Hindlimb muscle (tissue), 1 donor: ENCODE measurements at regions not wholly inside any gene's neighbourhood (a gene's known extent, or its start where the extent isn't known, plus 50 kb on each side); places are given as distances from the start of the nearest gene placed in this dataset.
"Not testable (repeated sequence)": the region's sequence is repeated elsewhere in the genome, so short reads cannot be mapped to it uniquely, and the experiment has no call there.

Source experiments
- DNase-seq: peaks from one replicate; pipeline ENCODE4 v3.0.0-alpha.2; 2013

- no peak for DNase-seq
These were observed 82.3 kb upstream of the MFGE8 start for GRCh38 chr15:88995449-88995848.

GRCh38 chr15:88997531-88997930 lies 84.4 kb upstream of the MFGE8 start:
- no peak for DNase-seq

- DNase-seq, result no peak
These were observed 86.0 kb upstream of the MFGE8 start for GRCh38 chr15:88998980-88999713.

- DNase-seq, result not testable (repeated sequence)
These were observed 86.5 kb upstream of the ABHD2 start for GRCh38 chr15:89001708-89002275.

- no peak for DNase-seq
These were observed 85.9 kb upstream of the ABHD2 start for GRCh38 chr15:89002281-89002761.

GRCh38 chr15:89002830-89003229 lies 85.4 kb upstream of the ABHD2 start:
- no peak for DNase-seq

- DNase-seq, result no peak
These were observed 84.2 kb upstream of the ABHD2 start for GRCh38 chr15:89003865-89004725.

GRCh38 chr15:89004726-89005030 lies 83.6 kb upstream of the ABHD2 start:
- DNase-seq, result no peak

GRCh38 chr15:89007527-89007926 lies 80.7 kb upstream of the ABHD2 start:
- not testable (repeated sequence) for DNase-seq

- DNase-seq, result no peak
These were observed 80.3 kb upstream of the ABHD2 start for GRCh38 chr15:89007989-89008388.

- no peak for DNase-seq
These were observed 79.2 kb upstream of the ABHD2 start for GRCh38 chr15:89009080-89009479.

- DNase-seq, result no peak
These were observed 72.7 kb upstream of the ABHD2 start for GRCh38 chr15:89015412-89016097.

GRCh38 chr15:89016549-89017041 lies 71.7 kb upstream of the ABHD2 start:
- DNase-seq, result peak; percentile 46

- DNase-seq, result peak; percentile 71
These were observed 70.7 kb upstream of the ABHD2 start for GRCh38 chr15:89017370-89018066.

- no peak for DNase-seq
These were observed 70.0 kb upstream of the ABHD2 start for GRCh38 chr15:89018207-89018606.

- no peak for DNase-seq
These were observed 68.8 kb upstream of the ABHD2 start for GRCh38 chr15:89019436-89019835.

- no peak for DNase-seq
These were observed 67.0 kb upstream of the ABHD2 start for GRCh38 chr15:89021224-89021623.

- not testable (repeated sequence) for DNase-seq
These were observed 66.4 kb upstream of the ABHD2 start for GRCh38 chr15:89021886-89022285.

- DNase-seq, result no peak
These were observed 64.8 kb upstream of the ABHD2 start for GRCh38 chr15:89023311-89023961.

- no peak for DNase-seq
These were observed 63.8 kb upstream of the ABHD2 start for GRCh38 chr15:89024418-89024817.

GRCh38 chr15:89026167-89026566 lies 62.1 kb upstream of the ABHD2 start:
- DNase-seq, result no peak

GRCh38 chr15:89028036-89028435 lies 60.2 kb upstream of the ABHD2 start:
- DNase-seq, result no peak
